ENCODE measurements at regions not wholly inside any gene's neighbourhood (a gene's known extent, or its start where the extent isn't known, plus 50 kb on each side); places are given as distances from the start of the nearest gene placed in this dataset.

- H3K27ac ChIP-seq, result no peak overlapping the region
- TF ChIP-seq CTCF (conservative IDR thresholded peaks at IDR 0.05) (no peak), ZFX (IDR thresholded peaks at IDR 0.05) (no peak)
These were observed 2504.6 kb downstream of the PCDH9 start for GRCh38 chr13:64725492-64725891.

GRCh38 chr13:64723724-64724123 is 2506.4 kb downstream of the PCDH9 start:
- TF ChIP-seq CTCF (conservative IDR thresholded peaks at IDR 0.05) (no peak), ZFX (IDR thresholded peaks at IDR 0.05) (no peak)
- H3K27ac ChIP-seq, result no peak overlapping the region

GRCh38 chr13:64718116-64718515 is 2512.0 kb downstream of the PCDH9 start:
- no peak overlapping the region for H3K27ac ChIP-seq
- no peak for TF ChIP-seq CTCF (conservative IDR thresholded peaks at IDR 0.05)
- no peak for TF ChIP-seq ZFX (IDR thresholded peaks at IDR 0.05)

GRCh38 chr13:64716936-64717335 is 2513.2 kb downstream of the PCDH9 start:
- TF ChIP-seq CTCF (conservative IDR thresholded peaks at IDR 0.05), result no peak
- no peak for TF ChIP-seq ZFX (IDR thresholded peaks at IDR 0.05)
- H3K27ac ChIP-seq, result no peak overlapping the region

GRCh38 chr13:64709079-64709478 is 2521.1 kb downstream of the PCDH9 start:
- TF ChIP-seq ZFX (IDR thresholded peaks at IDR 0.05), result no peak
- TF ChIP-seq CTCF (conservative IDR thresholded peaks at IDR 0.05), result no peak
- H3K27ac ChIP-seq, result no peak overlapping the region

GRCh38 chr13:64704121-64704649 is 2526.0 kb downstream of the PCDH9 start:
- TF ChIP-seq ZFX (IDR thresholded peaks at IDR 0.05), result no peak
- no peak for TF ChIP-seq CTCF (conservative IDR thresholded peaks at IDR 0.05)
- H3K27ac ChIP-seq, result no peak overlapping the region

GRCh38 chr13:64697226-64697625 is 2532.9 kb downstream of the PCDH9 start:
- H3K27ac ChIP-seq, result no peak overlapping the region
- TF ChIP-seq CTCF (conservative IDR thresholded peaks at IDR 0.05) (no peak), ZFX (IDR thresholded peaks at IDR 0.05) (no peak)

Data from C4-2B (cell line).